ENCODE measurements at regions not wholly inside any gene's neighbourhood (a gene's known extent, or its start where the extent isn't known, plus 50 kb on each side); places are given as distances from the start of the nearest gene placed in this dataset.

- TF ChIP-seq STAT1 (IDR thresholded peaks at IDR 0.05; ENCODE audit: unreplicated experiment) (no peak), EZH2 (IDR thresholded peaks at IDR 0.05; ENCODE audit: low read depth, unreplicated experiment) (no peak)
- no peak overlapping the region for H3K4me3 Mint-ChIP-seq
These were observed 97.9 kb downstream of the PLCE1 start for GRCh38 chr10:94091649-94092048.

GRCh38 chr10:94092848-94093247 is 99.1 kb downstream of the PLCE1 start:
- Mint-ChIP-seq H3K9me3 (no peaks in the 10 kb centered on the region), H3K27me3 (ENCODE audit: insufficient read depth, low read depth, poor library complexity) (peaks cover 1% of the 10 kb centered on the region), H3K36me3 (ENCODE audit: low read depth) (no peaks in the 10 kb centered on the region), H3K4me3 (no peak overlapping the region), H3K4me1 (peaks cover 12% of the 10 kb centered on the region), H3K27ac (no peak overlapping the region)
- Histone ChIP-seq H3K4me2 (no peak overlapping the region), H4K20me1 (replicated peaks; ENCODE audit: insufficient read depth) (no peaks in the 10 kb centered on the region), H3K36me3 (ENCODE audit: insufficient read depth) (no peaks in the 10 kb centered on the region), H3K4me1 (ENCODE audit: insufficient read depth) (peaks cover 8% of the 10 kb centered on the region), H3K4me3 (no peak overlapping the region), H3K79me2 (replicated peaks; ENCODE audit: insufficient read depth) (no peaks in the 10 kb centered on the region), H3K27ac (ENCODE audit: low read depth) (no peak overlapping the region), H3K27me3 (ENCODE audit: insufficient read depth) (no peaks in the 10 kb centered on the region), H2AFZ (no peak overlapping the region), H3F3A (replicated peaks; ENCODE audit: low read depth) (no peaks in the 10 kb centered on the region), H3K9me2 (ENCODE audit: insufficient read depth) (no peaks in the 10 kb centered on the region)
- ATAC-seq (no peak), DNase-seq (ENCODE audit: low spot score) (no peak)
- no peak for TF ChIP-seq ZNF114 (CRISPR knock-in tag; IDR thresholded peaks at IDR 0.05)
- no peak for TF ChIP-seq JUNB (IDR thresholded peaks at IDR 0.05; ENCODE audit: unreplicated experiment)
- no peak for TF ChIP-seq ETS1 (IDR thresholded peaks at IDR 0.05)
- TF ChIP-seq CREB1 (CRISPR knock-in tag; IDR thresholded peaks at IDR 0.05; ENCODE audit: low read depth), result no peak
- no peak for TF ChIP-seq NANOG (IDR thresholded peaks at IDR 0.05; ENCODE audit: borderline replicate concordance)
- TF ChIP-seq ZNF462 (CRISPR knock-in tag; IDR thresholded peaks at IDR 0.05), result no peak
- no peak for TF ChIP-seq ZNF331 (CRISPR knock-in tag; IDR thresholded peaks at IDR 0.05; ENCODE audit: low read depth)
- TF ChIP-seq CTCF (conservative IDR thresholded peaks at IDR 0.05; ENCODE audit: low read depth in 2 of 2), result no peak
- no peak for TF ChIP-seq POLR2AphosphoS5 (IDR thresholded peaks at IDR 0.05; ENCODE audit: low read depth)
- TF ChIP-seq EZH2phosphoT487 (IDR thresholded peaks at IDR 0.05; ENCODE audit: unreplicated experiment), result no peak

More at GRCh38 chr10:94091649-94092048, 97.9 kb downstream of the PLCE1 start:
- Histone ChIP-seq H3K9me2 (ENCODE audit: insufficient read depth) (no peaks in the 10 kb centered on the region), H4K20me1 (replicated peaks; ENCODE audit: insufficient read depth) (no peaks in the 10 kb centered on the region), H3K36me3 (ENCODE audit: insufficient read depth) (no peaks in the 10 kb centered on the region), H3F3A (replicated peaks; ENCODE audit: low read depth) (no peaks in the 10 kb centered on the region), H3K4me1 (ENCODE audit: insufficient read depth) (peaks cover 8% of the 10 kb centered on the region), H3K27ac (ENCODE audit: low read depth) (no peak overlapping the region), H3K27me3 (ENCODE audit: insufficient read depth) (no peaks in the 10 kb centered on the region), H3K4me3 (no peak overlapping the region), H3K79me2 (replicated peaks; ENCODE audit: insufficient read depth) (no peaks in the 10 kb centered on the region), H2AFZ (no peak overlapping the region), H3K4me2 (no peak overlapping the region)
- ATAC-seq (no peak), DNase-seq (ENCODE audit: low spot score) (no peak)
- Mint-ChIP-seq H3K36me3 (ENCODE audit: low read depth) (no peaks in the 10 kb centered on the region), H3K4me1 (peaks cover 12% of the 10 kb centered on the region), H3K27ac (no peak overlapping the region), H3K9me3 (no peaks in the 10 kb centered on the region), H3K27me3 (ENCODE audit: insufficient read depth, low read depth, poor library complexity) (peaks cover 1% of the 10 kb centered on the region)

Measured in GM23338 (cell line).